HG03457 (cell line): ENCODE measurements at regions not wholly inside any gene's neighbourhood (a gene's known extent, or its start where the extent isn't known, plus 50 kb on each side); places are given as distances from the start of the nearest gene placed in this dataset.
"Not testable (repeated sequence)": the region's sequence is repeated elsewhere in the genome, so short reads cannot be mapped to it uniquely, and the experiment has no call there.

Experiments
- ATAC-seq: cut with Tn5 transposase; IDR thresholded peaks from one replicate; pipeline ENCODE4 v1.9.1; 2021; ENCODE audit warnings: moderate number of reproducible peaks; ENCODE audit not compliant: unreplicated experiment

DNA sequence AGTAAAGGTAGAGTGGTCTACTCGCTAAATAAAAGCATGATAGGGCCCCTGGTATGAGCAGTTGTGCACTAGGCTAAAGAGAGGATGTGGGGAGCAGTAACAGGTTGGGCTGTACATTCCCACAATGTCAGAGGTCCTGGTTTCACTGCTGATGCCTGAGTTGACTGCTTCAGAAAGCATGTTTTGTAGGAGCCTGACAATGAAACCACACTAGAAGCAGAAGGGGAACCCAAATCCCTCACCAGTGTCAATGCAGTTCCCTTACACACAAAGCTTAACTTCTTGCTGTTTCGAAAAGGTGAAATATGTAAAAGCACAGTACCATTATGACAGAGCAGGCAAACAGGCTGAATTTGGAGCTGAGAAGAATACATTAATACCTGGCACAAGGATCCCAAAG lies 291.7 kb upstream of the KYNU start:
- ATAC-seq: peak; percentile 81

DNA sequence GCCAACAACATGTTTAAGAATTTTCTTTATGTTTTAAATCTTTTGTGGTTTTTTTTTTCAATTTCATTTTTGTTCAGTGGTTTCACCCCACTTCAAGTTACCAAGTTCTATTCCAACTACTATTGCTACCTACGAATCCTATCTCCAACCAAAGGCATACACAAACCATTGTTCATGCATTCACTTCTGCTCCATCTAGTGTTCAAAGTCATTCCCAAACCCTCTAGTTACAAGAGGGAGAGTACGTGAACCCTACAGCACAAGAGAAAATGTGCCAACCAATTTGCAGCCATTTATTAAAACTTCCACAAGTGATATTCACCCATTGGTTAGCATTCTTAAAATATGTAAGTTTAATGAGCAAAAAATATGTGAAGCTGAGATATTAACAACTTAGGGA lies 295.1 kb upstream of the KYNU start:
- ATAC-seq: no peak

DNA sequence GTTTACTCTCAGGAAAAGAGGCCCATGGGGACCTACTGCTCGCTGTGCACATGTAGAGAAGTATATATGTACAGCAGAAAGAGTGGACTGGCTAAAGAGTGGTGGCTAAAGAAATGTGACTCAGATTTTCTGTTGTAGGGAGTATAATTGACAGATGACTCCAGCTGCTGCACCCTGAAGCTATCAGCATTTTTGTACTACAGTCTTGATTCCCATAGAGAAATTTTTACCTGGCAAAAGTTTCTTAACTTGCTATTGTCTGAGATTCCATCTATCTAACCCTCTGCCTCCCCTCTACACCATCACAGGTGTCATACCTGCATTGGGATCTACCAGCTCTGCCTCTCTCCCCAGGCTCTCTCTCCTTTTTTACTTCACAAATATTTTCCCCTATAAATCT lies 296.0 kb upstream of the KYNU start:
- ATAC-seq: no peak

DNA sequence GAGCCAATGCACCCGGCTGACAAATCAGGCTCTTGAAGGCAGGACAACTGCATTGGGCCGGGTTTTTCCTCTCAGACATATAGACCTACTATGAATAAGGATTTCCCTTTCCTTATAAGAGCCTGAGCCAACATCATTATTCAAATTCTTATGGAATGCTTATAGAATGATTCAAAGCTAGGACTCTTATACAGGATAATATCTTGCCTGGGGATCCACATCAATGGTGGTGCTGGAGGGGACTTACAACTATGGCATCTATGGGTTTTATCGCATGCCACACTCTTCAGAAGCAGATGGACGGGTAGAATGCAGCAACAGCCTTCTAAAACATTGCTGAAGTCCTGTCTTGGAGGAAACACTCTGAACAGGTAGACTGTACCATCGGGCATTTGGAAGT lies 296.8 kb upstream of the KYNU start:
- no peak for ATAC-seq

DNA sequence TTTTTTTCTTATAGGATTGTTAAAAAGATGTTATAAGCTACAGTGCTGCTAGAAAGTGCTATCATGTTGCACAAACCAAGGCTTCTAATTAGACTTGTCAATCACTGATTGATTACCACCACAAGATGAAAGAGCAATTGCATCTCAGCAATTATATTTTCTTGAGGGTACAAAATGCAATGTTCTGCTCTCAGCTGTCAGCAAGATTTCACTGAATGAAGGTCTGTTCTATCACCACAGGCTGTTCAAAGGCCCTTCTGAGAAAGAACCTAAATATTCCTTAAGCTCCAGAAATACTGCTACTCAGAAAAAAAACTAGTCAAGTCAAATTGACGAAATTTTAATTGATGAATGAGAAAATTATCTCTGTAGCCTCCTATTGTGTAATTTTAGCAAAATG lies 301.9 kb upstream of the KYNU start:
- ATAC-seq: no peak

DNA sequence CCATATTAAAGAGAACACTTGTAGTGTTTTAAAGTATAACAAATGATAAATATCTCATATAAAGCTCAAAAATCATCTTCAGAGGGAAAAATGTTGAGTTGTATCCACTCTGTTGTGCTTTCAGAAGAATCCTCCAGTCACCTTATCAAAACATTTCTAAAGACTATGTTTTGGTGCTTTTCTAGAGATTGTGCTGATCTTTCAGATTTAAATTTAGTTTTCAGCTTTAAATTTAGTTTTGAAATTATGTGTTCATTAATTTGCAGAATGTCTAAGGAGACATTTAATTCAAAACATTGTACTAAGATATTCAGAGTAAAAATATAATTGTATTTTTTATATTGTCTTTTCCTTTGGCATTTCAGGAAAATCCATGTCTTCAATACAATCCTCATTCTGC lies 303.1 kb upstream of the KYNU start:
- ATAC-seq: no peak

DNA sequence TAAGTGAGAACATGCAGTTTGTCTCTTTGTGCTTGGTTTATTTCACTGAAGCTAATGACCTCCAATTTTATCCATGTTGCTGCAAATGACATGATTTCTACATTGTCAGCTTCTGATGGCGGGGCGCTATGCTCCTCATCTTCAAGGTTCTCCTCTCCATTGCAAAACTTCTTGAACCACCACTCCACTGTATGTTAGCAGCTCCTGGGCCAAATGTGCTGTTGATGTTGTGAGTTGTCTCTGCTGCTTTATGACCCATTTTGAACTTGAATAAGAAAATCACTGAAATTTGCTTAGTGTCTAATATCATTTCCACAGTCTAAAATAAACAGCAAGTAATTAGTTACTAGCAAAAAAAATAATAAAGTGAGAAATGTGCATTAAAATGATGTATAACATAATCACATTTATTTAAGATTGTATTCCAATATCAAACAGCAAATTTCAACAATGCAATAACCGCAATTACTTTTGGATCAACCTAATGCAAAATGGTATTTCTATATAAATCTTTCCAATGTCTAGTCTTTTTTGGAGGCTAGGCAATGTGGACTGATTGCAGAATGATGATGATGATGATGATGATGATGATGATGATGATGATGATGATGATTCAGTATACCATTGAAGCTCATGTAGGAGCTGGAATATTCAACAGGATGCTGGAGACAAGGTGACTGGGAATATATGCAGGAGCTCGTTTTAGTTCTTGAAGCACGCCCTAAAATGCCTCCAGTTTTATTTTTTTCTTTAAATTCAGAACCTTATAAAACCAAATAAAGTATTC lies 304.9 kb upstream of the KYNU start:
- ATAC-seq: no peak

DNA sequence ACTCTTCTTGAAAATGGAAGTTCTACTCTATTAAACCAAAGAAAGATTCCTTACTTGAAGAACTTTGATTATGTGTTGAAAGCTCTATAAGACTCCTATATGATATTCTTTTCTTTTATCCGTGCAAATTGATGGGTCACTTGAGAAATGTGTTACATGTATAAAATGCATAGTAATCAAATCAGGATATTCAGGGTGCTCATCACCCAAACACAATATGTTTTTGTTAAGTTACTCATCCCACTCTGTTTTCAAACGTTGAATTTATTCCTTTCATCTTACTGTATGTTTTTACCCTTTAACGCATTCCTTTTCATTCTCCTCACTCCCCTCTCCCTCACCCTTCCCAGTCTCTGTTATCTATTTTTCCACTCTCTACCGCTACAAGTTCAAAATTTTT lies 305.5 kb upstream of the KYNU start:
- no peak for ATAC-seq

DNA sequence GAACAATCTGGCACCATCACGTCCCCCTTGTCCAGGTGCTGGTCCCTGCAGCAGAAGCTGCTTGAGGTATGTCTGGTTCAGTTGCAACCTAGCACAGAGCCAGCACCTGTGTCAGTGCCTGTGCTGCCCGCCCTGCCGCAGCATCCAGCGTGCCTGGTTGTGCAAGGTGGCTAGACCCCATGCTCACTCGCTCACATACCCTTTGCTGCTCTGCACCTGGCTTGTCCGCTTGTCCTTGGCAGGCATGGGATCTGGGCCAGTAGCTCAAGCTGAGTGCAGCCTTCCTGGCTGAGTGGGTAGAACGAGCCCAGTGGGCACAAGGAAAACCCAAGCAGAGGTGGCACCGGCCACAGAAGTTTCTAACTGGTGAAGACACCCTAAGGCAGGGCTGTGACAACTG lies 314.6 kb upstream of the KYNU start:
- ATAC-seq: no peak

DNA sequence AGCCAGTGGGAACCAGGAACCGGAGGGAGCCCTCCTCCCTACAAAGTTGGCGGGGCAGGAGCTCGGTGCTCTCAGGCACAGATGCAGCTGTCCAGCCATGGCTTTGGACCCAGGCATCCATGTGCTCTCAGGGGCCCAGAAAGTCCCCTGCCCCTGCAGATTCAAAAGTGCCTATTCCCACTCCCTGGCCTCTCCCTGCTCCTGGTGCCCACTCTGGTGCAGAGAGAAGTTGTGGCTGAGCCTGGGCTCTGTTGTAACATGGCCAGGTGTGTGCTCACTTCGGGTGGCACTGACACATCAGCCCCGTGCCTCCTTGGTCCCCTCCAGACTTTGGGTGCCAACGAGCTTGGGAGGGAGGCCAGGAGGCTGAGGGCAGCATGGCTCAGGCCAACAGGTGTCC lies 315.8 kb upstream of the KYNU start:
- ATAC-seq: no peak

DNA sequence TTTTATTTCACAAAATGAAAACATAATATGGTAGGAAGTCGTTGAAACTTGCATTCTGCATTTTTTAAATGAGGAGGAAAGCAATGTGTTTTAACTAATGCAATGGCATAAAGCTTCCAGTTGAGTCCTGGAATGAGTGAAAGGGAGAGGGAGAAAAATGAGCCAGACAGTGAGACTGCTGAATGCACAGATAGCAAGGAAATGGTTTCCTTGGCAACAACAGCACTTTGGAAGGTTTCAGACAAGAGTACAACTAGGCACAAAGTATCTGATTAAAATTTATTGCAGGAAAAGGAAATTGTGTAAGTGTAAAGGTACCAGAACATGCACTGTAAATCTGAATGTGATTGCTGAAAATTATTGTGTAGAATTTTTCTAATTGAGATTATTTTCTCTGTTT lies 320.1 kb upstream of the KYNU start:
- ATAC-seq: no peak

DNA sequence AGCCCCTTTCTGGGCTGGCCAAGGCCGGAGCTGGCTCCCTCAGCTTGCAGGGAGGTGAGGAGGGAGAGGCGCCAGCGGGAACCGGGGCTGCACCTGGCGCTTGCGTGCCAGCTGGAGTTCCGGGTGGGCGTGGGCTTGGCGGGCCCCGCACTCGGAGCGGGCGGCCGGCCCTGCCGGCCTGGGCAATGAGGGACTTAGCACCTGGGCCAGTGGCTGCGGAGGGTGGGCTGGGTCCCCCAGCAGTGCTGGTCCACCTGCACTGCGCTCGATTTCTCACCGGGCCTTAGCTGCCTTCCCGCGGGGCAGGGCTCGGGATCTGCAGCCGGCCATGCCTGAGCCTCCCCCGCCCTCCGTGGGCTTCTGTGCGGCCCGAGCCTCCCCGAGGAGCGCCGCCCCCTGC lies 331.5 kb upstream of the KYNU start:
- ATAC-seq: not testable (repeated sequence)

DNA sequence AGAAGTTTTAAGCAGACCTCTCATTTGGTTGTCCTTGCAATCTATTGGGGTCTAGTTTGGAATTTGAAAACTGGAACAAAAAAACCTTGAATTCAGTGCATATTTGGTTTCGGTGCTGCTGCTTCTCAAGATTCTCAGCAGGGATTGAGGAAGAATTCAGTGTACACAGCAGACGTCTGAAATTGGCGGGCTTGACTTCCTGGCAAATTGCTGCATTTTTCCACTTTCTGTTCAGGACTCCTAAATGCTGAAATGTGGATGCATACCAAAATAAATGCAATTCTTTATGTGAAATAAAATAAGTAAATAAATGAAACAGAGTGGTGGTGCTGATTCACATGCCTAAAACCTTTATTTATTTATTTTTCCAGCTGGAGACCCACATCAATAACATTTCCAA lies 332.4 kb upstream of the KYNU start:
- no peak for ATAC-seq

DNA sequence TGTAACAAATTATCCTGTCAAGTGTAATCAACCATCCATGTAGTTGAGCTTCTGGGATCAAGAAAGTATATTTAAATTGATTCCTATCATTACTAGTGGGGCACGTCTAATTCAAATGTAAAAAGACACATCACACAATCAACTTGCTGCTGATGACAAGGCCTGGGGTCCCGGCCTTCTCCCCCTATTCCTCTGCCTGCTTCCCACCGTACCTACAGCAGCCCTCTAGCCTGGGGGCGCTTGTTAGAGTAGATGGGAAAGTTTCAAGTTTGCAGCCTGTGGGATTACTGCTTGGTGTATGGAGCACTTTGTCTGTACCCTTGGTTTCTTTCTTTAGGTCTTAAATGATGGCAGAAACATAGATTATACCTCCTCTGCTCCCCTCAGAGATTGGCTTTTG lies 333.3 kb upstream of the KYNU start:
- ATAC-seq: no peak

DNA sequence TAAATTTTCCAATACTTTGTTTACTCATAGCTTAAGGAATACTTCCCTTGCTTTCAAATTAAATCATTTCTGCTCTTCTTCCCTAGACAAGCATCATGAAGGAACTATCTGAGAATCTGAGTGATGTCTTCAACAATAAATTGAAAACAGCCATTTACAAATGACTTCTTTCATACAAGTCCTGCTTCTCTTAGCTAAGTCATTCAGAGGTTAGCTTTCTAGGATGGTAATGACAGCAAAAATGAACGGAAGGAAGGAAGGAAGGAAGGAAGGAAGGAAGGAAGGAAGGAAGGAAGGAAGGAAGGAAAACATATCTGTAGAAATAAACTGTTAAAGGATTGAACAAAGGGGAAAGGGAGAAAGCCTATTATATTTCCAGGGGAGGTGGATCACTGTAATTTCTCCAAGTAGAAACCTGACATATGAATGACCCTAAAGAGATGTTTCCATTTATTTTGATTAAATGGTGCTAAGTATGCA lies 335.0 kb upstream of the KYNU start:
- no peak for ATAC-seq

DNA sequence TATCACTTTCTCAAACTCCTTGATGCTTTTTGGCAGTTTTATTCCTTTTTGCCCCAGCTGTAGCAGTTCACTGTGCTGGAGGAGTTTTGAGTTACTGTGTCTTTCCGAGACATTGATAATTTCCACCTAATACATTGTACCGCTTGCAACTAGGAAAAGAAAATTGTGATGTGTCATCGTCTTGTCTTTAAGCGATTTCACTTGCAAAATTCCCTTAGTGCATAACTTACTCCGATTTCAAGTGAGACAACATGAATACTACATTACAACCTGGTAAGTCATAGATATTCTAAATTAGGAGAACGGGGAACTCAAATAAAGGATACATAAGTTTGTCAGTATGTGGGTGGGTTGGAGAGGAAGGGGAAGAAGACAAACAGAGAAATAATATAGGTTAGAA lies 340.5 kb upstream of the KYNU start:
- ATAC-seq: no peak

DNA sequence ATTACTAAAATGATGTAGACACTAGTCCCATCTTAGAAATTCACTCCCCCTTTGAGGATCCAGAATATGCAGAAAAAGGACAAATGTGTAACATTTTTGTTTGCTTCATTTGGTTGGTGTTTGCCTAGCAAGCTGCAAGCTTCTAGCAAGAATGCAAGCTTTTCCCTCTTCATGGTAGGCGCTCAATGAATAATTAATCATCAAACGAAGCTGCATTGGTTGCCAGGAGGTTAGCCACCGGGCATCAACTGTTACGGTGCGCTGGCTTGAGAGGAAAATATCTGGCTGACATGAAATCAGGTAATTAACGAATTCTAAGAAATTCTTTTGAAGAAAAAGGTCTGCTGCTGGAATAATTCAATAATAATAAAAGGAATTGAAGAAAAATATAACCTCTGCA lies 341.0 kb upstream of the KYNU start:
- ATAC-seq: no peak

DNA sequence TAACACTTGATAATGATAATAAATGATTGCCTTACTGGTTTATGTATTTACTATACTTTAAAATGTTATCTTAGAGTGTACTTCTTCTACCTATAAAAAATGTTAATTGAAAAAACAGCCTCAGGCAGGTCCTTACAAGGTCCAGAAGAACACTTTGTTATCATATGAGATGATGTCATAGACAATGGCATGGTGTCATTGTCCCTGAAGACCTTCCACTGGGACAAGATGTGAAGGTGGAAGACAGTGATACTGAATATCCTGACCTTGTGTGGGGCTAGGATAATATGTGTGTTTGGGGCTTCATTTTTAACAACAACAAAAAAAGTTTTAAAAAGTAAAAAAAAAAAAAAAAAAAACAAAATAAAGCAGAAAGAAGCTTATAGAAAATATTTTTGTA lies 342.2 kb upstream of the KYNU start:
- ATAC-seq: no peak

DNA sequence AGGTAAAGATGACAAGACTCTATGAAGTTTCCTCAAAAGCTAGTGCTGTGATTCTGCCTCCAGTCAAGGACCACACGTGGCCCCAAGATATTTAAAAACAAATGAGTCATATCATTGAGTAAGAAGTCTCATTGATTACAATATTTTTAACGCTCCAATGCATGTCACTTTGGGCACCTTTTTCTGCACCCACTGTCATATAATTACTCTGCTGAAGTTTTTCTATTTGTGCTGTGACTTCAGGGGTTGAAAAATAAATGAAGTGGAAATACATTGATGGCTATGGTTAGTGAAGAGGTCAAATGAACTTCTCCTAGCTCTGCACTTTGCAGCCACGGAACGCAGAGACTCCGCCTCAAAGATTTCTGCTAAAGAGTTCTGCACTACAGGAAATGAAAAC lies 344.3 kb upstream of the KYNU start:
- no peak for ATAC-seq

DNA sequence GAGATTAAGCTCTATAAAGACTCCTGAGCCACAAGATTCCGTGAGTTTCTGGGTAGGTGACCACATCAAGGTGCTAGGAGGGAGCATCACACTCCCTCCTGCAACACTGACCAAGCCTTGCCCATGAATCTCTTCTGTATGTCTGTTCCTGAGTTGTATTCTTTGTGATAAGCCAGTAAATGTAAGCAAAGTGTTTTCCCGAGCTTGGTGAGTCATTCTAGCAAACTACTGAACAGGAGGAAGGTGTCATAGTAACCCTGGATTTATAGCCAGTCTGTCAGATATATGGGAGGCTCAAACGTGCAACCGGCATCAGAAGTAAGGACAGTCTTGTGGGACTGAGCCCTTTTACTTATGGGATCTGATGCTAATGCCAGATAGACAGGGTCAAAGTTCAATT lies 346.1 kb upstream of the KYNU start:
- no peak for ATAC-seq

DNA sequence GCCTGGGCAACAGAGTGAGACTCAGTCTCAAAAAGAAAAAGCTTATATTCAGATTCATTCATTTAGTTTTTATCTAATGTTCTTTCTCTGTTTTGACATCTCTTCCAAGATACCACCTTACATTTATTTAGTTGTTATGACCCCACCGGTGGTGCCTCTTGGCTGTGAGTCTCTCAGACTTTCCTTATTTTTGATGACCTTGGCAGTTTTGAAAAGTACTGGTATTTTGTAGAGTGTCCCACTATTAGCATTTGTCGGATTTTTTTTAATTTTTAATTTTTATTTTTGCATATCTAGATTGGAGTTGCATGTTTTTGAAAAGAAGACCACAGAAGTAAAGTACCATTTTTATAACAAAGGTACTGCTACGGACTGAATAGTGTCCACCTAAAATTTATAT lies 351.7 kb upstream of the KYNU start:
- ATAC-seq: no peak

DNA sequence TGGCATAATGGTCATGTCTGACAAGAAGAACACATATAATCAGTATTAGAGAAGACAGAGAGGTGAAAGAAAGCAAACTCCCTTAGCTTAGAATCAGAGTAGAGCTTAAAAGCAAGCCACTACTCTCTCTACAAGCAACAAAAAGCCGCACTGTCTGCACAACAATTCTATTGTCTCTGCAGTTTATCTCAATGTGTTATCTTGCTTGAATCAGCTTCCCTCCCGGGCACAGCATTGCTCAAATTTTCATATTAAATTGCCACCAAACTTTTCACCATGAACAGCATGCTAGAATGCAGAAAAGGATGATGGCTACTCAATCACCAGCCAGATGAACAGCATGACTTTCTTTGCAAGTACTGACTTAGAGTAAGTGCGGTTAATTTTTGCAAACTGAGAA lies 356.0 kb upstream of the KYNU start:
- ATAC-seq: no peak

DNA sequence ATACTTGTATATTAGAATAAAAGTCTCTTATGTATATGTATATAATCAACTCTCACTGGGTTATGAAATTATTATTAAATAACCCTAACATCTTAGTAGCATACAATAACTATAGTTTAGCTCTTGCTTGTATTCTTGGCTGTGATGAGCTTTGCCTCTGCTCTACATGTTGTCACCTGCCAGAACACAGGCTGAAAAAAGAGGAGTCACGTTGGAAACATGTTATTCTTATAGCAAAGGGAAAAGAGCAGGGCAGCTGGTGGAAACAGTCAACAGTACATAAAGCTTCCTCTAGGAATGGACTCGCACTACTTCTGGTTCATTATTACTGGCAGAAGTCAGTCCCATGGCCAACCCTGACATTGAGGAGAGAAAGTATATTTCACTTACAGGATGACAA lies 362.0 kb upstream of the KYNU start:
- no peak for ATAC-seq
